ENCODE measurements at regions not wholly inside any gene's neighbourhood (a gene's known extent, or its start where the extent isn't known, plus 50 kb on each side); places are given as distances from the start of the nearest gene placed in this dataset.

- TF ChIP-seq CTCF (IDR thresholded peaks at IDR 0.05) (no peak), POLR2A (IDR thresholded peaks at IDR 0.05) (no peak)
Observed at GRCh38 chrX:534804-535203, 95.8 kb upstream of the SHOX start.

Data from lower leg skin (tissue), 3 donors.